ENCODE measurements at regions not wholly inside any gene's neighbourhood (a gene's known extent, or its start where the extent isn't known, plus 50 kb on each side); places are given as distances from the start of the nearest gene placed in this dataset.
A peak's percentile ranks its signal among the peaks of the same experiment; 100 is the strongest.

DNA sequence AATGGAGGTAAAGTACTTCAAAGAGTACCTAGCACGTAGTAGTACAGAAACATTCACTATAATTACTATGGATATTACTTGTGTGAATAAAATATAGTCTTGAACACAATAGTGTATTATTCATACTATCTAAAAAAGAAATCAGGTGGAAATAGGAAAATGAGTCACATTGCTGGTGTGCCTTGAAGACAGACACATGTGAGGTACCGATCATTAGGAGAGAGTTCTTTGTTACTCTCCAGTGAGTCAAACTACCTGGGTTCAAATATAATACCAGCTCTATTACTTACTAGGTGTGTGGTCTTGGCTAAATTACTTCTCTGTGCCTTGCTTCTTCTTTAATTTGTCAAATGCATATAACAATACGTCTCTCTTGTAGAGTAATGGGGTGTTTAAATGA, 50.8 kb upstream of the BEND6 start:
- ChIA-PET CTCF (interaction anchor here (0.6 to 6.3 kb wide), 11 partner anchors 11 to 591 kb away, joined by 3 to 99 read pairs (median 4); partner anchors contain the start of gene PRIM2), POLR2A (interaction anchor here (1.5 kb wide), 1 partner anchor 413 kb away, joined by 11 read pairs; the partner anchor contains the start of gene PRIM2)
- H3K4me1 Mint-ChIP-seq, result no peaks in the 10 kb centered on the region
- intact Hi-C loops (cut with micrococcal nuclease), result loop anchor here (1.0 to 10.0 kb wide), 9 partner anchors 57 to 1058 kb away; partner anchors contain the start of genes BAG2 (in 2 of the 2), RAB23 (in 2 of the 2) and ZNF451 (in 1 of the 2)
- H3K4me3 Mint-ChIP-seq, result no peak overlapping the region
- Histone ChIP-seq H3K4me1 (ENCODE audit: control insufficient read depth in 2 of 2, insufficient read depth in 2 of 2, low read length in 2 of 2) (no peaks in the 10 kb centered on the region), H3K27me3 (ENCODE audit: control insufficient read depth in 2 of 2, insufficient read depth in 2 of 2, low read length in 2 of 2) (no peaks in the 10 kb centered on the region), H3K4me3 (ENCODE audit: low read length) (no peak overlapping the region), H3K9me3 (ENCODE audit: control insufficient read depth in 2 of 3, low read length in 3 of 3) (no peaks in the 10 kb centered on the region), H3K36me3 (ENCODE audit: control insufficient read depth in 2 of 3, insufficient read depth in 3 of 3, low read length in 3 of 3) (no peaks in the 10 kb centered on the region), H3K27ac (ENCODE audit: low read depth, low read length) (no peak overlapping the region)
- ATAC-seq (no peak), DNase-seq (no peak)
- no peaks in the 10 kb centered on the region for H3K36me3 Mint-ChIP-seq
- no peak overlapping the region for H3K27ac Mint-ChIP-seq
- no peaks in the 10 kb centered on the region for H3K9me3 Mint-ChIP-seq
- H3K27me3 Mint-ChIP-seq, result peaks cover 4 to 26% (median 6%) of the 10 kb centered on the region in 5 donors

DNA sequence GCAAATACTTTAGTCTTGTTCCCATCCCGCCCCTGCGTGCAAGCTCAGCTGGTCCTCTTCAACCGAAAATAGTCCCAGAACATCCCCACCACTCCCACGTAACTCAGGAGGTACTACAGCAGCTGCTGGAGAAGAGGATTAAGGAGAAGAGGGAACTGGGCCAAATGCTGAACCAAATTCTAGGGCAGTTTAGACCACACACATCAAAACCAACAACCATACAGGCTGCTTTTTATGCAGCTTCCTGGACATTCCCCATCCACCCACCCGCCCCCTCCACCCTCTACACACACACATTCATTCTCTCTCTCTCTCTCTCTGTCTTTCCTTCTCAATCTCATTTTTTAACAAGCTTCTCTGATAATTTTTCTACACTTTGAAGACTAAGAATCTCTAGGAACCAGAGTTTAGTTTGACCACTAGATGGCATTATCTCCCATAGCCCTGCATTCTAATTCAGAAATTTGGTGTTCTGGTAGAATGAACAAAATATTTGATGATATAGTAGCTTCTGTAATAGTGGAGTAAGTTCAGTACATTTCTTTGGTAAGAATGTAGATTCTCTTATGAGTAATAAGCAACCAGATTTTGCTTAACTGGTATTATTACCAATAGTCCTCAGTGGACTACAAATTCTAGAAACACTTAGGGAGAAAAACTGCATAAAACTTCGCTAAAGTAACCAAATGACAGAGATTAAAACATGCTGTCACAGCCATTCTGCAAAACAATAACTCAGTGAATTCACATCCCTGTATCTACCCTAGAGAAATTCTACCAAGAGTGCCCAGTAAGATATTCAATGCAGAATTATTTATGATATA, 52.1 kb upstream of the BEND6 start:
- H3K36me3 Mint-ChIP-seq, result no peaks in the 10 kb centered on the region
- H3K9me3 Mint-ChIP-seq, result no peaks in the 10 kb centered on the region
- DNase-seq (peak in 6 of 9 donors; percentile 18 to 44 (median 28)), ATAC-seq (peak; percentile 61)
- H3K27ac Mint-ChIP-seq, result no peak overlapping the region
- ChIA-PET CTCF (interaction anchor here (0.7 to 6.3 kb wide), 9 partner anchors 14 to 421 kb away, joined by 3 to 99 read pairs (median 3); partner anchors contain the start of genes BEND6 and PRIM2), POLR2A (no interaction called here)
- H3K27me3 Mint-ChIP-seq, result peaks cover 4 to 26% (median 6%) of the 10 kb centered on the region in 5 donors
- no peaks in the 10 kb centered on the region for H3K36me3 ChIP-seq (ENCODE audit: control insufficient read depth in 2 of 3, insufficient read depth in 3 of 3, low read length in 3 of 3)
- H3K9me3 ChIP-seq (ENCODE audit: control insufficient read depth in 2 of 3, low read length in 3 of 3), result no peaks in the 10 kb centered on the region
- no peaks in the 10 kb centered on the region for H3K27me3 ChIP-seq (ENCODE audit: control insufficient read depth in 2 of 2, insufficient read depth in 2 of 2, low read length in 2 of 2)
- H3K4me3 ChIP-seq (ENCODE audit: low read length), result no peak overlapping the region
- no peaks in the 10 kb centered on the region for H3K4me1 Mint-ChIP-seq
- no peaks in the 10 kb centered on the region for H3K4me1 ChIP-seq (ENCODE audit: control insufficient read depth in 2 of 2, insufficient read depth in 2 of 2, low read length in 2 of 2)
- H3K27ac ChIP-seq (ENCODE audit: low read depth, low read length), result no peak overlapping the region
- intact Hi-C loops (cut with micrococcal nuclease), result loop anchor here (1.0 to 10.0 kb wide), 7 partner anchors 52 to 1059 kb away; partner anchors contain the start of genes BAG2 (in 2 of the 2), BEND6 (in 1 of the 2) and ZNF451 (in 1 of the 2)
- H3K4me3 Mint-ChIP-seq, result no peak overlapping the region

DNA sequence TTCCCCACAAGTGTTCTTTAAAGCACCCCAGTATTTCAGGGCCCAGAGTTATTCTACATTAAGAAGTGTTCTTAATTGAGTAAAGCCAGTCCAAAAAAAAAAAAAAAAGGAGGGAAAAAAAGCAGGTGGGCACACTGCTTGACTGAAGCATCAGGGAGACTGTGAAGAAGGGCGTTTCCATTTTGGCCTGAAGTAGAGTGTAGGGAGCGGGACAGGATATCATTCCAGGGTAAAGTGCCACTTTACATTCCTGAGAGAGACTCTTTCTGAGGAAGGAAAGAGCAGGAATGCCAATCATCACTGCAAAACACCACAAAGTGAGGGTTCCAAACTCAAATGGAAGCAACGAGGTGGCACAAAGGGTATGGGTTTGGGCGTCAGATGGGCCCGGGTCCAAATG, 54.1 kb upstream of the BEND6 start:
- no peak overlapping the region for H3K4me3 Mint-ChIP-seq
- CTCF ChIA-PET, result interaction anchor here (0.6 to 6.3 kb wide), 3 partner anchors 120 to 416 kb away, joined by 3 to 99 read pairs (median 5); partner anchors contain the start of gene PRIM2
- H3K27me3 ChIP-seq (ENCODE audit: control insufficient read depth in 2 of 2, insufficient read depth in 2 of 2, low read length in 2 of 2), result no peaks in the 10 kb centered on the region
- H3K36me3 ChIP-seq (ENCODE audit: control insufficient read depth in 2 of 3, insufficient read depth in 3 of 3, low read length in 3 of 3), result no peaks in the 10 kb centered on the region
- H3K4me1 Mint-ChIP-seq, result no peaks in the 10 kb centered on the region
- no peaks in the 10 kb centered on the region for H3K9me3 ChIP-seq (ENCODE audit: control insufficient read depth in 2 of 3, low read length in 3 of 3)
- intact Hi-C loops (cut with micrococcal nuclease), result loop anchor here (5.0 to 10.0 kb wide), 4 partner anchors 192 to 1062 kb away; partner anchors contain the start of genes BAG2 (in 2 of the 2) and ZNF451 (in 1 of the 2)
- peaks cover 0 to 4% (median 0%) of the 10 kb centered on the region in 11 donors for H3K9me3 Mint-ChIP-seq
- H3K36me3 Mint-ChIP-seq, result peaks cover 0 to 4% (median 2%) of the 10 kb centered on the region in 5 donors
- no peak overlapping the region for H3K27ac Mint-ChIP-seq
- no peak for DNase-seq
- no peak overlapping the region for H3K27ac ChIP-seq (ENCODE audit: low read depth, low read length)
- no peak overlapping the region for H3K4me3 ChIP-seq (ENCODE audit: low read length)
- H3K4me1 ChIP-seq (ENCODE audit: control insufficient read depth in 2 of 2, insufficient read depth in 2 of 2, low read length in 2 of 2), result no peaks in the 10 kb centered on the region
- no peak for ATAC-seq
- POLR2A ChIA-PET, result no interaction called here
- peaks cover 0 to 19% (median 3%) of the 10 kb centered on the region in 5 donors for H3K27me3 Mint-ChIP-seq

DNA sequence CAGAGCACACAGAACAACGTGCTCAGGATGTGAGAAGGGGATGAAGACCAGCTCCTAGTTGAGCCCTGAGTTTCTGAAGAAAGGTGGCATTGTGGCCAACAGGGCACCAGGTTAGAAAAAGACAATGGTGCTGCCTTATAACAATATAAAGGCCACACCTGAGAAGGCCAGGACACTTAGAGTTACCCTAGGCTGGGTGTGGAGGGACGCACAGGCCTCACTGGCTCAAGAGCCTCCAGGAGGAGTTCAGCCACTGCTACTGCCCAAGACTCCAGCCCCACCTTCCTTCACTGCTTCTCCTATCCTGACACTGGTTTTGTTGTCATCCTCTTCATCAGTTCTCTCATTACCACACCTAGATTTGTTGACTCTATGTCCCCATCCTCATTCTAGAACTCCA, 55.2 kb upstream of the BEND6 start:
- intact Hi-C loops (cut with micrococcal nuclease), result loop anchor here (5.0 to 10.0 kb wide), 4 partner anchors 193 to 1063 kb away; partner anchors contain the start of genes BAG2 (in 2 of the 2) and ZNF451 (in 1 of the 2)
- Histone ChIP-seq H3K36me3 (ENCODE audit: control insufficient read depth in 2 of 3, insufficient read depth in 3 of 3, low read length in 3 of 3) (no peaks in the 10 kb centered on the region), H3K4me3 (ENCODE audit: low read length) (no peak overlapping the region), H3K9me3 (ENCODE audit: control insufficient read depth in 2 of 3, low read length in 3 of 3) (no peaks in the 10 kb centered on the region), H3K27me3 (ENCODE audit: control insufficient read depth in 2 of 2, insufficient read depth in 2 of 2, low read length in 2 of 2) (no peaks in the 10 kb centered on the region), H3K27ac (ENCODE audit: low read depth, low read length) (no peak overlapping the region), H3K4me1 (ENCODE audit: control insufficient read depth in 2 of 2, insufficient read depth in 2 of 2, low read length in 2 of 2) (no peaks in the 10 kb centered on the region)
- H3K27ac Mint-ChIP-seq, result peak overlapping the region in 1 of 9 donors; percentile 73
- no peak for DNase-seq
- peaks cover 0 to 14% (median 0%) of the 10 kb centered on the region in 5 donors for H3K27me3 Mint-ChIP-seq
- ChIA-PET CTCF (interaction anchor here (6.3 kb wide), 1 partner anchor 417 kb away, joined by 99 read pairs; the partner anchor contains the start of gene PRIM2), POLR2A (no interaction called here)
- H3K4me1 Mint-ChIP-seq, result no peaks in the 10 kb centered on the region
- ATAC-seq, result no peak
- peaks cover 0 to 4% (median 0%) of the 10 kb centered on the region in 11 donors for H3K9me3 Mint-ChIP-seq
- H3K36me3 Mint-ChIP-seq, result peaks cover 0 to 4% (median 2%) of the 10 kb centered on the region in 5 donors
- no peak overlapping the region for H3K4me3 Mint-ChIP-seq

DNA sequence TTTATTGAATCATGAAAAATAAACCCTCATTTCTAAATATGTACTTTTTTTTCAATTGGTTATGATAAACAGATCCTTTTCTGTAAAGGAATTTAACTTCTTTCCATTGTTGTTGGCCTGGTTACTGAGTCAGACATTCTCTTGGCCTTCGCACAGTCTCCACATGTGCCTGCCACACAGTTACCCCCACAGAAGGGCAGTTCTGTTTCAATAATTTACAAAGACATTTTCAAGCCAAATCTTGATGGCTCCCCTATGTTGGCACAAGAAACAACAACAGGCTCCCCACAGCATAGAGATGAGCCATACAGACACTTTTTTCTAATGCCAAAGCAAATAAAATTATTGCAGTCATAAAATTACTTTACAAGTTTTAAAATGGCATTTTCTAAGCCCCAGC, 55.6 kb upstream of the BEND6 start:
- ChIA-PET CTCF (interaction anchor here (6.3 kb wide), 1 partner anchor 417 kb away, joined by 99 read pairs; the partner anchor contains the start of gene PRIM2), POLR2A (no interaction called here)
- peaks cover 0 to 4% (median 0%) of the 10 kb centered on the region in 11 donors for H3K9me3 Mint-ChIP-seq
- H3K27me3 Mint-ChIP-seq, result peaks cover 0 to 10% (median 0%) of the 10 kb centered on the region in 5 donors
- no peak overlapping the region for H3K27ac ChIP-seq (ENCODE audit: low read depth, low read length)
- H3K4me1 Mint-ChIP-seq, result no peaks in the 10 kb centered on the region
- DNase-seq (no peak), ATAC-seq (no peak)
- no peaks in the 10 kb centered on the region for H3K36me3 ChIP-seq (ENCODE audit: control insufficient read depth in 2 of 3, insufficient read depth in 3 of 3, low read length in 3 of 3)
- H3K36me3 Mint-ChIP-seq, result peaks cover 0 to 4% (median 2%) of the 10 kb centered on the region in 5 donors
- H3K4me3 ChIP-seq (ENCODE audit: low read length), result no peak overlapping the region
- intact Hi-C loops (cut with micrococcal nuclease), result no loop called here
- H3K4me3 Mint-ChIP-seq, result no peak overlapping the region
- no peaks in the 10 kb centered on the region for H3K9me3 ChIP-seq (ENCODE audit: control insufficient read depth in 2 of 3, low read length in 3 of 3)
- H3K27ac Mint-ChIP-seq, result peak overlapping the region in 1 of 9 donors; percentile 39
- H3K4me1 ChIP-seq (ENCODE audit: control insufficient read depth in 2 of 2, insufficient read depth in 2 of 2, low read length in 2 of 2), result no peaks in the 10 kb centered on the region
- no peaks in the 10 kb centered on the region for H3K27me3 ChIP-seq (ENCODE audit: control insufficient read depth in 2 of 2, insufficient read depth in 2 of 2, low read length in 2 of 2)

DNA sequence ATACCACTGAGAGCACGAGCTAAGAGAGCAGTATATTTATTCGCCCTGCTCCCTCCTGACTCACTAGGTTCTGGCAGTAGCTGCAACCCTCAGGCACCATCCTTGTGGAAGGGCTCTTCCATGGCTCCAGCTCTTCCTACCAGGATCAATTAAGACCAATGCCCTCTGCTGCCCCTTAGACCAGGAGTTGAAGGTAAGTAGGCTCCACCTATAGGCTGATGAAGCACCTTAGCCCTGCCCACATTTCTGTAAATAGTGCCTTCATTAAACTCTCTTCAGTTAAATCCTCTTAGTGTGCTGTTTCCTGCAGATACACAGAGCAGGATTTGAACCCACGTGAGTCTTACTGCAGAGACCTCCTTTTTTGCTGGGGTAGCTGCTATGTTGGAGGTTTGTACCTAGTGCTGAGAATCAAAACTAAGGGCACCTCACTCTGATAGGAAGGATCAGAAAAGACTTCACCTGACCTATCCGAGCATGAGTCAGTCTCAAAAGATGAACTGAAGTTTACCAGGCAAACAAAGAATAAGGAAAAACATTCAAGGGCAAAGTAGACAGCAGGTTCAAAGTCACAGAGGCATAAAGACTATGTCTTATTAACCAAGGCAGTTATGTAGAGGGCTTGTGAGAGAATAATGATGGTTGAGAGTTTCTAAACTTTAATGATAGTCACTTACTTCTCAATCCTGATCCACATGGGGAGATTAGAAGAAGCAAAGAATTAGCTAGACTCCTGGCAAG, 56.9 kb upstream of the BEND6 start:
- Histone ChIP-seq H3K9me3 (ENCODE audit: control insufficient read depth in 2 of 3, low read length in 3 of 3) (no peaks in the 10 kb centered on the region), H3K27ac (ENCODE audit: low read depth, low read length) (no peak overlapping the region), H3K4me3 (ENCODE audit: low read length) (no peak overlapping the region), H3K4me1 (ENCODE audit: control insufficient read depth in 2 of 2, insufficient read depth in 2 of 2, low read length in 2 of 2) (no peaks in the 10 kb centered on the region), H3K36me3 (ENCODE audit: control insufficient read depth in 2 of 3, insufficient read depth in 3 of 3, low read length in 3 of 3) (no peaks in the 10 kb centered on the region), H3K27me3 (ENCODE audit: control insufficient read depth in 2 of 2, insufficient read depth in 2 of 2, low read length in 2 of 2) (no peaks in the 10 kb centered on the region)
- Mint-ChIP-seq H3K27me3 (peaks cover 0 to 8% (median 0%) of the 10 kb centered on the region in 5 donors), H3K4me1 (no peaks in the 10 kb centered on the region), H3K36me3 (peaks cover 0 to 4% (median 2%) of the 10 kb centered on the region in 5 donors), H3K27ac (no peak overlapping the region), H3K9me3 (peaks cover 0 to 4% (median 0%) of the 10 kb centered on the region in 11 donors), H3K4me3 (no peak overlapping the region)
- no peak for DNase-seq
- no peak for ATAC-seq
- intact Hi-C loops (cut with micrococcal nuclease), result no loop called here
- POLR2A ChIA-PET, result no interaction called here
- CTCF ChIA-PET, result no interaction called here
